HG02938 (cell line): ENCODE measurements at regions not wholly inside any gene's neighbourhood (a gene's known extent, or its start where the extent isn't known, plus 50 kb on each side); places are given as distances from the start of the nearest gene placed in this dataset.

Source experiments
- ATAC-seq: cut with Tn5 transposase; IDR thresholded peaks from one replicate; pipeline ENCODE4 v1.9.1; 2021; ENCODE audit warnings: mild to moderate bottlenecking, moderate library complexity; ENCODE audit not compliant: unreplicated experiment

DNA sequence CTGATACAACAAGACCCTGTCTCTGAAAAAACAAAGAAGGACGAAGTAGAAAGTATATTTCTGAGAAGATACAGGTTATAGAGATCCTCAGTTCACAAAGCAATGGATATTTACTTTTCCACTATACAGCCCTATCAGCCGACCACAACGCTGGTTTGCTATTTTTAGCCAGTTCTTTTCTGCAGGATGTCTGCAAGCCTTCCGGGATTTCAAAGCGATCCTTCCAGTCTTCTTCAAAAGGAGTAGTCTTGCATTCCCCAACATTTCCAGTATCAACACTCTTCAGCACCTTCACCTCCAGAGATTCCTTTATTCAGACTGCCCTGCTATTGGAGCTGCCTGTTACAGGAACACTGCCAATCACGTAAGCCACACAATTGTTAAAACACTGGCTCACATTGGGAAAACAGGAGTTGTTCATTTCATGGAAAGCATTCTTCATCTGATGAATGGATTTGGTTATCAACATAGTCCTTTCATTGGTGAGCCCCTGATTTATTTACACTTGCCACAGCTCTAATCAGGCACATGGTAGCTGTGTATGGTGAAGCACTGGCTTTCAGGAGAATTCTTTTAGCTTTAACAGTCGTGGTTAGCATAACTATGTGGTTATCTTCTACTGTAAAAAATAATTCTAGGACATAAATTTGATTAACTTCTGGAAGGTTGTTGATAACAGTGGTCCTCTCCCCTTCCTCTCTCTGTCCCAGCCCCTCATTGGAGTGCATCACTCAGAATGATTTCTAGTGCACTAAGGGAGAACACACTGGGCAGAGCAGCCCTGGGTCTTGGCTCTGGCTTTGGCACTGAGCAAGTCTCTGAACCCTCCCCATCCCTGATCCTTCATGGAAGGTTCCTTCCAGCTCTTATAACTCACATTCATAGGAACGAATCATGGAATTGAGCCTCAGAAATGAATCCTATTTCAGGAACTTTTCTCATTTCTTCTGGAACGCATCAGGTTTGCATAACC lies 109.9 kb upstream of the SORBS2 start:
- ATAC-seq, result no peak

DNA sequence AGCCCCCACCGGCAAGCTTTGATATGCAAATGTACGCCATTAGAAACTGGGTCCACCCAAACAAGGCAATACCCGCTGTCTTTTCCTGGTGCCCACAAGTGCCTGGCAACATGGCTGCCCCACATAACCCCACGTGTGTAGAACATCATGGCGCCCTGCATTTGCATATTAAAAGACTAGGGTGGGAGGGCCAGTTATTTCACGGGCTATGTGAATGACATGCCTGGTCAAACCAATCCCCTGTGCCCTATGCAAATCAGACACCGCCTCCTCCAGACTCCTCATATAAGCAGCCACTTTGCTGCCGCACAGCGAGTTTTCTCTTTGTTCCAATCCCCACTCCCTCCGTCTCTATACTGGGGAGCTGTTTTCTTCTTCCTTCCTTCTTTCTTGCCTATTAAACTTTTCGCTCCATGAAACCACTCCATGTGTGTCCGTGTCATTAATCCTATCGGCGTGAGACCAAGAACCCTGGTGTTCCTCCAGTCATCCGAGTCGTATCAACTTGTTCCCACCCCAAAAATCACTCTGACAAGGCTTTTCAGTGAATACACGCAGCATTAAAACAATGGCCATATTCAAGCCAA lies 112.6 kb upstream of the SORBS2 start:
- no peak for ATAC-seq

DNA sequence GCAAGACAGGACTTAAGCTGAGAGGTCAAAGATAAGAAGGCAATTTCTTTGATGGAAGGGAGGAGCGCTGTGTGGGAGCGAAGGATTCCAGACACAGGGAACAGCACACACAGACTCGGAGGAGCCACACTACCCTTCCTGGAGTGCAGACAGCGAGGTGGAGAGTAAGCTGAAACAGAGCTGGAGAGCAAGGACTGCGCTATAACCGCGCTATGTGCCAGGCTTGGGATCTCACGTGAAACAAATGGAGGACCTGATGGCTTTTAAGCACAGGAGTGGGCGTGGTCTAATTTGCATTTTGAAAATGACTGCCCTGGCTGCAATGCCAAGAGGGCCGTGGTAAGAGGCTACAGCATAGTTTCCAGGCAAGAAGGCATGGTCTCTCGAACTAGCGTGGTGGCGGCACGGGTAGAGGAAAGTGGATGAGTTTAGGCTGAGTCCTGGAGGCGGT lies 113.9 kb upstream of the SORBS2 start:
- no peak for ATAC-seq

DNA sequence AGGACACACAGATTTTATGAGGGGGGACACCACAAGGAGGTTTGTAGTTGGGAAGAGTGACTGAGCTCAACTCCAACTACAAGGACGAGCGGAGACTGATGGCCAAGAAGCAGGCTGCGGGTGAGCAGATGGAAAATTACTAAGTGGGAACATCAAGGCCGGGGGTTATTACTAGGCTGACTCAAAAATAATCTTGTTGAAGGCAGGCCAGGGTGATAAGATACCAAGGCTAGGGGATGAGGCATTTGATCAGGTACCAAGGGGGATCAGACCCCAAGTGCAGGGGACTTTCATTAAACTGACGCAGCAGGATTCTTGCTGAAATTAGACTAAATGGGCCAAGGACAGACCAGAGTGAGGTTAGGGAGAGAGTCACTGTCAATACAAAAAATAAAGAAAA lies 119.4 kb upstream of the SORBS2 start:
- ATAC-seq, result no peak

DNA sequence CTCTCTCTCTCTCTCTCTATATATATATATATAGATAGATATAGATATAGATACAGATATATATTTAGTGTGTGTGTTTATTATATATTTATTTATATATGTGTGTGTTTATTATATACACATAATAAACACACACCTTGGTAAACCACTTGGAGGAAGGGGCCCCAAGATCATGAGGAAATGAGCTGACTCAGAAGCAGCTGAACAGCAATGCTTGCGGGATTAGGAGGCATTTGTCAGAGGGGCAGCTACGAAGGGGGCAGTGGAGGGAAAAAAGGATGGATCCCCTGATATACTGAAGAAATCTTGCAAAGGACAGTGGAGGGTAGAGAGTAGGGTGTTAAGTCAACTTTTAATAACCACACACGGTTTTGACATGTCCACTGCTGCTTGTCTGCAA lies 120.0 kb upstream of the SORBS2 start:
- ATAC-seq, result no peak

DNA sequence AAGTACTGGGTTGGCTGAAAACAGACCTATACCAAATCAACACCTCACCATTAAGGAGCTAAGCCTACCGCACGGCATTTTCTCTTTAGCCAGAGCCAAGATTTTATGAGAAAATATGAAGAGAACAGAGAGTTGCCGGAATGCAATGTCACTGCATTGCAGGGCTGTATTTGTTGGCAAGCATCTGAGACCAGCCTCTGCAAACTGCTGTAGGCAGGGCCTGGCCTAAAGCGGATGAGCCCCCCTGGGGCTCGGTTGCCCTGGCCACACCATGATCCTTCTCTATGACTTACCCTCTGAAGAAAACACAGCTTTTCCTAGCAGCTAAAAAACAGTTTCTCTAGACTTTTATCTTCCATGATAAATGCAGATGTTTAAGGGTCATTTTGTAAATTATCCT lies 120.5 kb upstream of the SORBS2 start:
- ATAC-seq, result no peak

DNA sequence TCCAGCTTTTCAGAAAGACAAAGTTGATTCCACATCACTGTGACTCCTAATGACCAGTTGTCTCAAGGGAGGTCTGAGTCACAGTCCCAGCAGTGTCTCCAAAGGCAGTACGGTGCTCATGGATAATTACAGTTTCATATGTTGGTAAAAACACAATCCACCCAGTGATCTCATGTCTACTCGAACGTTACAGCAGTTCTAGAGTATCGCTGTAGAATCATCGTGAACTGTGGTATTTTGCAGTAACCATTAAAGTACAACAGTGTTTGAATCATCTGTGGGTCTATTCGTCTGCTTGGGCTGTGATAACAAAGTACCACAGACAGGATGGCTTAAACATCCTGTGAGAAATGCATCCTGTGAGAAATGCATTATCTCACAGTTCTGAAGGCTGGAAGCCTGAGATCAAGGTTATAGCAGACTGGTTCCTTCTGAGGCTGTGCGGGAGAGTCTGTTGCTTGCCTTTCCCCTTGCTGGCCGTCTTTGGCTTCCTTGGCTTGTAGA lies 121.1 kb upstream of the SORBS2 start:
- ATAC-seq, result no peak

DNA sequence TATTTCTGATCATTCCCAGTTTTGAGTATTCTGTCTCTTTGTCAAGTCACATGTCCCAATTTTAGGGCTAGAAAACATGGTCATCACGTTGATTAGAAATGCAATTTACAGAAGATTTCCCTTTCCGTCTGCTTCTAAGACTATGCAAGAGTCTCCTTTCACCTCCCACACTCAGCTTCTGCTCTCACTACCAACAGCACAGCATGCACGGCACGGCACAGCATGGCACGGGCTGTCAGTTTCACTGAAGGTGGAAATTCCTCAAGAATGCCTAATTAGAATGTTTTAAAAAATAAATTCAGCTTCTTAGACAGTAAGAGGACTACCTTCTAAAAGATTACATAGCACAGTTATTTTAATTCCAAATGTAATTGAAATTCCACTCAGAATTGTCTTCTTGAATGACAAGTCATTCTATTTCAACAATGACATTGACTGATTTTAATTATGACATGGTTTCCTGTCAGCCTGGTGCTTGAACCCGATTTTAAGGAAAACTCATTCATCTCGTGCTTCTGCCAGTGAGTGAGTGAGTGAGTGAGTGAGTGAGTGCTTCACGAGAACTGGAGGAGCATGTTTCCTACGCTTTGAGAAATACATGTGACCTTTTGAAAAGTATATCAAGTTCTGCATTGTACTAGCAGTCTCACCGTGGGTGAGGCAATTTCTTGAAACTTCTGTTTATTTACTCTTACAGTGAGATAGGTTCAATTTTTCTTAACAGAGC lies 124.8 kb upstream of the SORBS2 start:
- ATAC-seq, result no peak

DNA sequence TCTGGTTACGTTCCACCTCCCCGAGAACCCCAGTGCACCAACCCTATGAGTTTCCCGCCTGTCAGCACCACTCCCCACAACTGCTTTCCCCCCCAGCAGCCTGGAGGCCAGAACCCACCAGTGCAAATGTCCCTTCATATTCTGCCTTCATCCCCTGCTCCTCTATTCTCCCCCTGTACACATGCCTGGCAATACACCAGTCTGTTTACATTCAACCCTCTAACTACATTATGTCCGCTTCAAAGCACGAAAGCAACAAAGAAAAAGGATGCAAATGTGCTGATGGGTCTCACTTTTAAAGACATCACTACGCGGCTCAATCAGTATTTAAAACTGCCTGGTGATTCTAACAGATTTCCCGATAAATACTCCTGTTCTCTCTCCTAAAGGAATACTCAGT lies 126.7 kb upstream of the SORBS2 start:
- no peak for ATAC-seq

DNA sequence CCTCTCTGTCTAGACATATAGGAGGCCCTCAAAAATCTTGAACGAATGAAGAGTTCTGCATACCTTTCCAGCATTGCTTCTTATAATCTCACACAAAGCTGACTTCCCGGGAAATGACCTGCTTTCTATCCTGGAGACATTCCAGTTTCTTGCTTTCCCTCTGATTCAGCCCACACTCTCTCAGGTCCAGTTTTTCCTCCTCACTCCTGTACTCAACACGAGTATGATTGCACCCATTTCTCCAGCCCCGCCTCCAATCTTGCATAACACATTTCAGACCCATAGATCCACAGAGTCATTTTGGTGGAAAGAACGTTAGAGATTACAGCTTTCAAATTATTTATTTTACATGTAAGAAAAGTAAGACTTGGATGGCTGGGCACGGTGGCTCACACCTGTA lies 127.5 kb upstream of the TLR3 start:
- no peak for ATAC-seq

DNA sequence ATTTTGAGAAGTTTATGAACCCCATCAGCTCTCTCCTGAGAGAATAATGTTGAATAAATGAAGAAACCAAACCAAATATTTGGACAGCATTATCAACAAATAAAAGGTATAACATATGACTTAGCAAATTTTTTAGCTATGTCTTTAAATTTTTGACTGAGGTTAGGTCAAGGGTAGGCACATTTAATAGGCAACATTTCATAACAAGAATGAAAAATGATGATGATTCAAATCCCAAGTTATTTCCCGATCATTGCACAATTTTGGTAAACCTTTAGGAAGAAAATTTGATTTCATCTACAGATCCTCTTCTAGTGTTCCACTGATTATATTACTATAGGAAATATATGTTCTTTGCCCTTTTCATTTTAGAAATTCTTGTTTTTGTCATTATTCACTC lies 123.7 kb upstream of the TLR3 start:
- no peak for ATAC-seq

DNA sequence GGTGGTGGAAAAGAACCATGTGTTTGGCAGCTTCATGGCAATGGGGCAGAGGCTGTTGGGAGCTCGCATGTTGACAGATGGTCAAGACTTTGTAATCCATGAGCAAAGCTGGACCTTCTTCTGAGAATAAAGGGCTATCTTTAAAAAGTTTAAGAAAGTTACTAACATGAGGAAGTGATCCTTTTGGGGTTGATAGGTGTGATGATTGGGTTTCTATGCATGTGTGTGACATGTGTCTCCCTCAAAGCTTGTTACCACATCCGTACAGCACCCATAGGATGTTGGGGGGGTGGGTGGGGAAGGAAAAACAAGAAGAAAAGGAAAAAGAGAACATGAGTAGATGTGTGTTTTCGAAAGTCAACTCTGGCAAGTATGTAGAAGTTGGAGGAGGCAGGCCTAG lies 123.0 kb upstream of the TLR3 start:
- no peak for ATAC-seq

DNA sequence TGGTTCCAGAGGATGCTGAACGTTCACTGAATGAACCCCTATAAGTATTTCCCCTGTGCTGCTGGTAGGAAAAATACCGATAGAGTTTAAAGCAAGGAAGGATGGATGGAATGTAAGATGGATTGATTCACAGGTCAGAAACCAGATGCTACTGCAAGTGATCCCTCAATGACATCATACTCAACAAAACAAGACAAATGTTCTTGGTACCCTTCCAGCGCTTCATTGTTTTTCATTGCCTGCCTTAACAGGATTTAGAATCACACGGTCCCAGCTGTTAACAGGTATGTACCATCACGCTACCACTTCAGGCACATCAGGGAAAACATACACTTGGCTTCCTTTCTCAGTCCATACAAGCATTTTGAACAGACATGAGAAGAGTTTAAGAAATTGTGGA lies 118.1 kb upstream of the TLR3 start:
- ATAC-seq, result no peak

DNA sequence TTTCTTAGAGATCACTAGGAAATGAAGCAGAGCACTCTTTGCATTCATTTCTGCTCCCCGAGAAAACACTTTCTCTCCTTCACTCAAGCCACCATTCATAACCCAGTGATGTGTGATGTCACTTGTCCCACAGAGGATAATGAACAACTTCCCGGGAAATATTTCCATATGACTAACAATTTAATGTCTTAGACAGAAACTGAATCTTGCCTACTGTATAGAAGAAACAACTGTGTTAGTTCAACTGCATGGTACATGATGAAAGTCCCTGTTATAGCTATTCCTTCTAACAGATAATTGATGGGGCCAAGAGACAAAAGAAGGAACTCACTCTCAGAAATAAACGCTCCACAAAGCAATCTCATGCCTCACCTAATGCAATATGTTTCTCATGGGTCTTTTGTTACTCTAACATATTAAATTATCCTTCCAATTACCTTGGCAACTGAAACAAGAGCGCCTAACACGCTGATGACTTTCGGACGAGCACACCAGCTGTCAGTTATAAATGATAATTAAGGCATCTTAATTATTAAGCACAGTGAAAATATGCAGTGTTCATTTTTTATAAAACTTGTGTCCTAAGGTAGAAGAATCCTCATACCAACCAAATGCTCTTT lies 113.7 kb upstream of the TLR3 start:
- ATAC-seq, result no peak

DNA sequence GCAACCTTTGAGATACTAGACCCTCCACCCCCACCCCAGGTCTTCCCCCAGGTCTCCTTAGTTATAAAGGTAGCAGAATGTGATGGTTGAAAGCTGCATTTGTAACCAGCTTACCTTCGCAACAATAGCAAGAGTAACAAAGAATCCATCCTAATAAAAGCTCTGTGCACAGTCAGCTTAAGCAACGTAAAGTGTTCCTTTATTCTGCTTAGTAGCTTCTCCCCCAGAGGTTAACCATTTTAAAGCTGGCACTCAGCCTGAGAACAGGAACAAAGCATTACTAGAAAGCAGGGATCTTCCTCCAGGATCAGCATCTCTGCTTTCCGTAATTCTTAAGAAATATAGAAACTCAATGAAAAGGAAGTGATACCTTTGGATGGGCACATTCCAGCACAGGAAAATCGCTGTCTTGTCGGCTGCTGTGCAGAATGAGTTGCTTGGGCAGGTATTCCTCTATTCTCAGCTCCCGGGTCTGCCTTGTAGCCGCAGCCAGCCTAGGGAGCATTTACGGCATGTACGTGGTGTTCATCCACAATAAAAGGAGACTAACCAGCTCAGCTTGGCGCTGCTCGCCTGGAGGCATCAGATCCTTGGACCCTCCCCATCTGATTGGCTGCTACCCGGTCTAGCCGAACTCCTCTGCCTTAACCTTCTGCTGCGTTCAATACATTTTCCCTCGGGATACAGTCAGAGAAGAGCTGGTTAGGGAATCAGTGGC lies 113.0 kb upstream of the TLR3 start:
- ATAC-seq, result no peak

DNA sequence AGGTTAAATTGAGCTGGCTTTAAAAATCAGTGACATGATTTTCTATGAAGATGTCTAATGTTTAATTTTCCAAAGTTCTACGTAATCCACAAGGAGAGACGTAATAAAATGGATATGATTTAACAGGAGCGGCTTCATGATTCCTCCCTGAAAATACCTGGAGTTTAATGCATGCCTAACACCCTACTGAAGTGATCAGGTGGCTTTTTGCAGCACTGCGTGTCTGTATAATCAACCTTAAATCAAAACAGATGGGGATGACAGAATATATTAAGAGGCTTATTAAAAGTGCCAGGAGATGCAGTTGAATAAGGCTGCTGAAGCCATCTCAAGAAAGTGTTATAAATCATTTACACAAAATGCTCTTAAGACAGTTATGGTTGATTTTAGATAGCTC lies 112.4 kb upstream of the TLR3 start:
- ATAC-seq, result no peak

DNA sequence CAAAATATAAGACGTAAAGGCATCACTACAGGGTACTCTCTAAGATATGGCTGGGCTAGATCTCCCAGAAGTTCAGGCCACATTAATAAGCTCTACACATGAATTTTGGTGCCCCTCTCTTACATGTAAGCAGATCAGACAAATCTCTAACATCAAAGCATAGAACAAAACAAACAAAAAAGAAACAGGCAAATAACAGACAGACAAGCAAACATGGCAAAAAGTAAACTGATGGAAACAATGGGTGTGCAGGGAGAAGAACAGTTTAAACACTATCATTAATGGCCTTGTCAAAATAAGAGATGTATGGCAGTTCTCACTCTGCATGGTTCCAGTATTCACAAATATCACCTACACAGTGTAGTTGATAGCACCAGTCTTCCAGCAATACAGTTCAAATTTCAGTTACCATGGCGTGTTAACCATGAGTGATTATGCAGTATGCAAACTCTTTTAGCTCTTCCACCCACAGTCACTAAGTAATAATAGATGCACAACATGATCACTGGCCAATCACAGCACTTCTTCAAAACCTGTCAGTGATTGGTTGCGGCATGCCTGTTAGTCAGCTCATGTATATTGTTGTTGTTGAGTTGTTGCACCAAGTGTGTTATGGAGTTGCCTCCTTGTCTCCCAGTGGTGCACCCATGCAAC lies 110.7 kb upstream of the TLR3 start:
- ATAC-seq, result no peak

DNA sequence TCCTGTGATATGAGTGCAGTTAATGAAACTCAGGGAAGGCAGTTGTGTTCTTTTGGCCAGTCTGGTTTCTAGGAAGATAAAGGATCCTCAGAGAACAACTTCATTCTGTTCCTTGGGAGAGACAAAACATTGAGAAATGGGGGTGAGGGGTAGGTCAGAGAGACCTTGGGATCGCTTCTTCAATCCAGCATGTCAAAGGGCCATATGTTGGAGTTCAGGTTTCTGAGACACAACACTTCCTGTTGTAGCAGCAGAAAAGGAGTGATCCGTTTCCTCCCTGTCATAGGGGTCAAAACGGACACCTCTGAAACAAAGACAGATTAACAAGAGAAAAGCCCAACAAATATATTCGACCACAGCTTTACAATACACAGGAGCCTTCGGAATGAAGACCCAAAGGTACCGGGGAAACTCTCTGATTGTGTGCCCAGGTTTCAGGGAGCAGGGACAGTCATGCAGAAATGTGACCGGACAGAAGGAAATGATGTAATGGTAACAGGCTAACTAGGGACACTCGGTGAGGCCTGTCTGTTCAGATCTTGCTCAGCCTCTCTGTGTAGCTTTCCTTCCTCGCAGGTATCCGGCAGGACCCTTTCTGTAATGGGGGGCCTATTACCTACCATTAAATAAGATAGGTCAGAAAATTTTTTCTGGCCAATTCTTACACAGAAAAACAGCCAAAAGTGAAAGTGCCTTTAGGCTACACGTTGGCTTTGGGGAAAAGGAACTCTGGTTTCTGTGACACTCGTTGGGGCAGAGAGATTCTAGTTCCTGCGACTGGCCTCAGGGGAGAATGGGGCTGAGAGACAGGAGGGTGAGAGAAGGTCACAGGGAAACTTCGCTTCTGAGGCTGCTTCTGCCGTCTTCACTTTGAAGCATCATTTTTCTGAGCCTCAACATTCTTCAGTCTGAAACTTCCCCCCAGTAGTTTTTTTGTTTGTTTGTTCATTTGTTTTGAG lies 103.3 kb upstream of the TLR3 start:
- ATAC-seq, result peak; percentile 54

DNA sequence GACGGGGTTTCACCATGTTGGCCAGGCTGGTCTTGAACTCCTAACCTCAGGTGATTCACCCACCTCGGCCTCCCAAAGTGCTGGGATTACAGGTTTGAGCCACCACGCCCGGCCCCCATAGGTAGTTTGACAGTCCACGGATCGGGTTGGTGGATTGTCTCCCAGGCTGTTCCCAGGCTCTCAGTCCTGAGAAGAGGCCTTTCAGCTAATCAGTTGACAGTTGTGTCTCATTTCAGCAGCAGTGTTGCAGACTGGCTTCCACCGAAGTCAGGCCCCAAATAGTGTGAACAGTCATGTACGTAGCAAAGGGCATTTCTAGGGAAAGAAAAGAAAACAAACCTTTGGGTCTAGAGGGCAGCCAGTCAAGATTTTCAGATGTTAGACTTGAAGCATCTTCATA lies 102.4 kb upstream of the TLR3 start:
- ATAC-seq, result no peak
